ENCODE measurements at regions not wholly inside any gene's neighbourhood (a gene's known extent, or its start where the extent isn't known, plus 50 kb on each side); places are given as distances from the start of the nearest gene placed in this dataset.

DNA sequence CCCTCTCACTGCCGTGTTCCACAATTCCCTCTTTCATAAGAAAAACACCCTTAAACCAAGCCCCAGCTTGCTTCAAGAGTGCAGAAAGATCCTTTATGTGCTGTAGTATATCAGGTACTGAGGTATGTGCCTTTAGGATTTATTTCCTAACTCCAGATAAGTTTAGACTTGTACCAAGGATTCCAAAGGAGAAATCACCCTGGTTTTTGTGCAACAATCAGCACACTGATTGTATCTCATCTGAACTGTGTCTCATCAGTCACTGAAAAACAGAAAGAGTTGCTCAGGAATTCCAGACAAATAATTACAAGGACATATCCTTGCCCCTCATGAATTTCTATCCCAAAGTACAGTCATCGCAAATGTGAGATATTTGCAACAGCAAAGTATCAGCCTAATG, 77.2 kb upstream of the PTPRZ1 start:
- TF ChIP-seq, protein P1, sequence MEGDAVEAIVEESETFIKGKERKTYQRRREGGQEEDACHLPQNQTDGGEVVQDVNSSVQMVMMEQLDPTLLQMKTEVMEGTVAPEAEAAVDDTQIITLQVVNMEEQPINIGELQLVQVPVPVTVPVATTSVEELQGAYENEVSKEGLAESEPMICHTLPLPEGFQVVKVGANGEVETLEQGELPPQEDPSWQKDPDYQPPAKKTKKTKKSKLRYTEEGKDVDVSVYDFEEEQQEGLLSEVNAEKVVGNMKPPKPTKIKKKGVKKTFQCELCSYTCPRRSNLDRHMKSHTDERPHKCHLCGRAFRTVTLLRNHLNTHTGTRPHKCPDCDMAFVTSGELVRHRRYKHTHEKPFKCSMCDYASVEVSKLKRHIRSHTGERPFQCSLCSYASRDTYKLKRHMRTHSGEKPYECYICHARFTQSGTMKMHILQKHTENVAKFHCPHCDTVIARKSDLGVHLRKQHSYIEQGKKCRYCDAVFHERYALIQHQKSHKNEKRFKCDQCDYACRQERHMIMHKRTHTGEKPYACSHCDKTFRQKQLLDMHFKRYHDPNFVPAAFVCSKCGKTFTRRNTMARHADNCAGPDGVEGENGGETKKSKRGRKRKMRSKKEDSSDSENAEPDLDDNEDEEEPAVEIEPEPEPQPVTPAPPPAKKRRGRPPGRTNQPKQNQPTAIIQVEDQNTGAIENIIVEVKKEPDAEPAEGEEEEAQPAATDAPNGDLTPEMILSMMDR (IDR thresholded peaks at IDR 0.05 in 2 of 3, conservative IDR thresholded peaks at IDR 0.05 in 1 of 3; ENCODE audit: borderline replicate concordance in 1 of 3, insufficient read depth in 1 of 3, low read depth in 2 of 3, low read length in 2 of 3): no peak
- no peak for TF ChIP-seq POLR2A (IDR thresholded peaks at IDR 0.05; ENCODE audit: borderline replicate concordance, extremely low read depth, insufficient read depth, insufficient read length)
- no peak for TF ChIP-seq RAD21 (IDR thresholded peaks at IDR 0.05; ENCODE audit: low read depth)
- no peak for TF ChIP-seq YY1 (IDR thresholded peaks at IDR 0.05; ENCODE audit: extremely low read depth, insufficient replicate concordance, low read depth, low read length)
- no peak for TF ChIP-seq SRF (IDR thresholded peaks at IDR 0.05; ENCODE audit: low read depth)
- no peak for TF ChIP-seq EZH2 (IDR thresholded peaks at IDR 0.05)
- TF ChIP-seq, protein P2, sequence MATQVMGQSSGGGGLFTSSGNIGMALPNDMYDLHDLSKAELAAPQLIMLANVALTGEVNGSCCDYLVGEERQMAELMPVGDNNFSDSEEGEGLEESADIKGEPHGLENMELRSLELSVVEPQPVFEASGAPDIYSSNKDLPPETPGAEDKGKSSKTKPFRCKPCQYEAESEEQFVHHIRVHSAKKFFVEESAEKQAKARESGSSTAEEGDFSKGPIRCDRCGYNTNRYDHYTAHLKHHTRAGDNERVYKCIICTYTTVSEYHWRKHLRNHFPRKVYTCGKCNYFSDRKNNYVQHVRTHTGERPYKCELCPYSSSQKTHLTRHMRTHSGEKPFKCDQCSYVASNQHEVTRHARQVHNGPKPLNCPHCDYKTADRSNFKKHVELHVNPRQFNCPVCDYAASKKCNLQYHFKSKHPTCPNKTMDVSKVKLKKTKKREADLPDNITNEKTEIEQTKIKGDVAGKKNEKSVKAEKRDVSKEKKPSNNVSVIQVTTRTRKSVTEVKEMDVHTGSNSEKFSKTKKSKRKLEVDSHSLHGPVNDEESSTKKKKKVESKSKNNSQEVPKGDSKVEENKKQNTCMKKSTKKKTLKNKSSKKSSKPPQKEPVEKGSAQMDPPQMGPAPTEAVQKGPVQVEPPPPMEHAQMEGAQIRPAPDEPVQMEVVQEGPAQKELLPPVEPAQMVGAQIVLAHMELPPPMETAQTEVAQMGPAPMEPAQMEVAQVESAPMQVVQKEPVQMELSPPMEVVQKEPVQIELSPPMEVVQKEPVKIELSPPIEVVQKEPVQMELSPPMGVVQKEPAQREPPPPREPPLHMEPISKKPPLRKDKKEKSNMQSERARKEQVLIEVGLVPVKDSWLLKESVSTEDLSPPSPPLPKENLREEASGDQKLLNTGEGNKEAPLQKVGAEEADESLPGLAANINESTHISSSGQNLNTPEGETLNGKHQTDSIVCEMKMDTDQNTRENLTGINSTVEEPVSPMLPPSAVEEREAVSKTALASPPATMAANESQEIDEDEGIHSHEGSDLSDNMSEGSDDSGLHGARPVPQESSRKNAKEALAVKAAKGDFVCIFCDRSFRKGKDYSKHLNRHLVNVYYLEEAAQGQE (IDR thresholded peaks at IDR 0.05; ENCODE audit: low read depth): no peak
- TF ChIP-seq ZNF274 (IDR thresholded peaks at IDR 0.05; ENCODE audit: low read depth, low read length): no peak
- TF ChIP-seq POLR2AphosphoS5 (IDR thresholded peaks at IDR 0.05; ENCODE audit: low read depth, low read length): no peak
- TF ChIP-seq, protein P3, sequence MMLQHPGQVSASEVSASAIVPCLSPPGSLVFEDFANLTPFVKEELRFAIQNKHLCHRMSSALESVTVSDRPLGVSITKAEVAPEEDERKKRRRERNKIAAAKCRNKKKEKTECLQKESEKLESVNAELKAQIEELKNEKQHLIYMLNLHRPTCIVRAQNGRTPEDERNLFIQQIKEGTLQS (IDR thresholded peaks at IDR 0.05): no peak
- no peak for TF ChIP-seq JUND (IDR thresholded peaks at IDR 0.05)
- no peak for TF ChIP-seq FOSL1 (IDR thresholded peaks at IDR 0.05; ENCODE audit: low read depth)
